Fibroblast of lung (primary cell): ENCODE measurements at regions not wholly inside any gene's neighbourhood (a gene's known extent, or its start where the extent isn't known, plus 50 kb on each side); places are given as distances from the start of the nearest gene placed in this dataset.

ENCODE experiments used
- CTCF ChIP-seq, 2 donors: IDR thresholded peaks in 1 of 2; conservative IDR thresholded peaks in 1 of 2; 1 replicate in 1 of 2; 2 replicates in 1 of 2; pipeline ENCODE4 v1.5.1; 2011 to 2012; ENCODE audit warnings: low read length in 2 of 2, control low read depth in 1 of 2, inconsistent platforms in 1 of 2, low read depth in 1 of 2, mild to moderate bottlenecking in 1 of 2
- EZH2 ChIP-seq: IDR thresholded peaks from 2 replicates; pipeline ENCODE4 v1.5.1; 2012; ENCODE audit warnings: low read length, control low read depth, mild to moderate bottlenecking; ENCODE audit errors: missing control alignments

- no peak for TF ChIP-seq CTCF (conservative IDR thresholded peaks at IDR 0.05 in 1 of 2, IDR thresholded peaks at IDR 0.05 in 1 of 2; ENCODE audit: low read depth in 1 of 2, low read length in 2 of 2)
- no peak for TF ChIP-seq EZH2
Observed at GRCh38 chr2:94966689-94967088, 58.8 kb upstream of the MAL start.
